ENCODE measurements at regions not wholly inside any gene's neighbourhood (a gene's known extent, or its start where the extent isn't known, plus 50 kb on each side); places are given as distances from the start of the nearest gene placed in this dataset.
"Not testable (repeated sequence)": the region's sequence is repeated elsewhere in the genome, so short reads cannot be mapped to it uniquely, and the experiment has no call there.

GRCh38 chr2:183759033-183759432 is 634.8 kb downstream of the NUP35 start:
- no peak overlapping the region for H3K27ac ChIP-seq
- no peak for TF ChIP-seq POLR2AphosphoS5 (IDR thresholded peaks at IDR 0.05)
- TF ChIP-seq EP300 (IDR thresholded peaks at IDR 0.05) = no peak
- TF ChIP-seq POLR2A (IDR thresholded peaks at IDR 0.05) = no peak
- no peak for TF ChIP-seq CTCF (IDR thresholded peaks at IDR 0.05)
- H3K27me3 ChIP-seq = no peaks in the 10 kb centered on the region
- intact Hi-C loops (cut with DNase I; ENCODE audit: low total_unique reads) = no loop called here
- no peak for DNase-seq
- no peak overlapping the region for H3K4me3 ChIP-seq
- H3K36me3 ChIP-seq = no peaks in the 10 kb centered on the region
- H3K4me1 ChIP-seq = no peaks in the 10 kb centered on the region
- WGBS, 5 donors = 80 to 94% (median 86%) methylated on average over 1 of the region's 1 CpG
- no peaks in the 10 kb centered on the region for H3K9me3 ChIP-seq

- Histone ChIP-seq H3K9me3 (no peaks in the 10 kb centered on the region), H3K27me3 (no peaks in the 10 kb centered on the region), H3K4me3 (no peak overlapping the region), H3K27ac (no peak overlapping the region), H3K4me1 (no peaks in the 10 kb centered on the region), H3K36me3 (no peaks in the 10 kb centered on the region)
- TF ChIP-seq POLR2A (IDR thresholded peaks at IDR 0.05) (no peak), POLR2AphosphoS5 (IDR thresholded peaks at IDR 0.05) (no peak), EP300 (IDR thresholded peaks at IDR 0.05) (no peak), CTCF (IDR thresholded peaks at IDR 0.05) (no peak)
- 61 to 87% (median 78%) methylated on average over 3 of the region's 3 CpGs for WGBS, 5 donors
- intact Hi-C loops (cut with DNase I; ENCODE audit: low total_unique reads) = no loop called here
- DNase-seq = no peak
Observed at GRCh38 chr2:183773775-183774174, 649.5 kb downstream of the NUP35 start.

GRCh38 chr2:183780072-183780471 is 655.8 kb downstream of the NUP35 start:
- WGBS, 5 donors = 23 to 78% (median 40%) methylated on average over 2 of the region's 2 CpGs
- no peaks in the 10 kb centered on the region for H3K4me1 ChIP-seq

GRCh38 chr2:183782436-183782835 is 658.2 kb downstream of the NUP35 start:
- intact Hi-C loops (cut with DNase I; ENCODE audit: low total_unique reads) = no loop called here
- DNase-seq = no peak
- Histone ChIP-seq H3K27ac (no peak overlapping the region), H3K9me3 (no peaks in the 10 kb centered on the region), H3K27me3 (no peaks in the 10 kb centered on the region), H3K4me3 (no peak overlapping the region), H3K4me1 (no peaks in the 10 kb centered on the region), H3K36me3 (no peaks in the 10 kb centered on the region)
- no peak for TF ChIP-seq EP300 (IDR thresholded peaks at IDR 0.05)
- WGBS, 5 donors = 58 to 80% (median 76%) methylated on average over 1 of the region's 1 CpG

More at GRCh38 chr2:183780072-183780471, 655.8 kb downstream of the NUP35 start:
- Histone ChIP-seq H3K27me3 (no peaks in the 10 kb centered on the region), H3K27ac (no peak overlapping the region), H3K4me3 (no peak overlapping the region), H3K9me3 (no peaks in the 10 kb centered on the region), H3K36me3 (no peaks in the 10 kb centered on the region)
- no peak for TF ChIP-seq CTCF (IDR thresholded peaks at IDR 0.05)
- TF ChIP-seq POLR2AphosphoS5 (IDR thresholded peaks at IDR 0.05) = no peak
- TF ChIP-seq EP300 (IDR thresholded peaks at IDR 0.05) = no peak
- no peak for TF ChIP-seq POLR2A (IDR thresholded peaks at IDR 0.05)
- DNase-seq = no peak
- intact Hi-C loops (cut with DNase I; ENCODE audit: low total_unique reads) = no loop called here

GRCh38 chr2:183788796-183789195 is 664.6 kb downstream of the NUP35 start:
- intact Hi-C loops (cut with DNase I; ENCODE audit: low total_unique reads); H3K27ac ChIP-seq; DNase-seq; H3K36me3 ChIP-seq; H3K27me3 ChIP-seq; H3K4me3 ChIP-seq; H3K4me1 ChIP-seq: not testable (repeated sequence)
- WGBS, 5 donors = 68 to 89% (median 72%) methylated on average over 7 to 8 of the region's 8 CpGs
- H3K9me3 ChIP-seq = peaks cover 3 to 32% (median 19%) of the 10 kb centered on the region in 4 donors

- DNase-seq; intact Hi-C loops (cut with DNase I; ENCODE audit: low total_unique reads); H3K27ac ChIP-seq; H3K36me3 ChIP-seq; H3K27me3 ChIP-seq; H3K4me3 ChIP-seq; H3K4me1 ChIP-seq: not testable (repeated sequence)
- 84 to 98% (median 96%) methylated on average over 12 to 26 of the region's 26 CpGs for WGBS, 5 donors
- H3K9me3 ChIP-seq = peaks cover 3 to 37% (median 19%) of the 10 kb centered on the region in 4 donors
Observed at GRCh38 chr2:183792165-183792924, 668.1 kb downstream of the NUP35 start.
